ENCODE measurements at regions not wholly inside any gene's neighbourhood (a gene's known extent, or its start where the extent isn't known, plus 50 kb on each side); places are given as distances from the start of the nearest gene placed in this dataset.

DNA sequence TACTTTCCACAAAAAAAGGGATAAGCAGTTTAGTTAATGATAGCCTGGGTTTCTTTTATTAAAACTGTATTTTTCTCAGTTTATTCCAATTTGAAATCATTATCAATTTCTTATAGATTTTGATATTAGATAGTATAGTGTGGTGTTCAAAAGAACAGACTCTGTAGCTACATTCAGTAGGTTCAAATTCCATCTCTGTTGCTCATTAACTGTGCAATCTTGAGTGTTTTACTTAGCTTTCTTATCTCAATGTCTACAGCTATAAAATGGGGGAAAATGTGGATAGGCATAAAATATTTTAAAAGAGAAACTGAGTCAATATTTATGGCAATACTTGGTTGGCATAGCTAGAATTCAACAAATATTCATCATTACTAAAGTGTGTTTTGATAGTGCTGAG, 86.9 kb upstream of the SEMA3A start:
- no peak for DNase-seq

DNA sequence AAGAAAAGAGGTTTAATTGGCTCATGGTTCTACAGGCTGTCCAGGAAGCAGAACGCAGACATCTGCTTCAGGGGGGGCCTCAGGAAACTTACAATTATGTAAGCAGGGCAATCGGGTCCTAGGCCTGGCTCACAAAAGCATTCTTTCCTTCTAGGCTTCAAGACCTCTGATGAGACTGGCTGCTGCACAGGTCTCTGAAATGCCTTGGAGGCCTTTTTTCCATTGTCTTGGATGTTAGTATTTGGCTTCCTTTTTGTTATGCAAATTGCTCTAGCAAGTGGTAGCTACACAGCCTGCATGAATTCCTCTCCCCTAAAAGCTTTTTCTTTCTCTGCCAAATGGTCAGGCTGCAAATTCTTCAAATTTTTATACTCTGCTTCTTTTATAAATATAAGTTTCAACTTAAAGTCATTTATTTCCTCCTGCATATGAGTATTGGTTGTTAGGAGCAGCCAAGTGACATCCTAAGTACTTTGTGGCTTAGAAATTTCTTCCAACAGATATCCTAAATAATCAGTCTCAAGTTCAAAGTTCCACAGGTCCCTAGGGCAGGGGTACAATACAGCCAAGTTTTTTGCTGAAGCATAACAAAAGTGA, 83.1 kb upstream of the SEMA3A start:
- no peak for DNase-seq

DNA sequence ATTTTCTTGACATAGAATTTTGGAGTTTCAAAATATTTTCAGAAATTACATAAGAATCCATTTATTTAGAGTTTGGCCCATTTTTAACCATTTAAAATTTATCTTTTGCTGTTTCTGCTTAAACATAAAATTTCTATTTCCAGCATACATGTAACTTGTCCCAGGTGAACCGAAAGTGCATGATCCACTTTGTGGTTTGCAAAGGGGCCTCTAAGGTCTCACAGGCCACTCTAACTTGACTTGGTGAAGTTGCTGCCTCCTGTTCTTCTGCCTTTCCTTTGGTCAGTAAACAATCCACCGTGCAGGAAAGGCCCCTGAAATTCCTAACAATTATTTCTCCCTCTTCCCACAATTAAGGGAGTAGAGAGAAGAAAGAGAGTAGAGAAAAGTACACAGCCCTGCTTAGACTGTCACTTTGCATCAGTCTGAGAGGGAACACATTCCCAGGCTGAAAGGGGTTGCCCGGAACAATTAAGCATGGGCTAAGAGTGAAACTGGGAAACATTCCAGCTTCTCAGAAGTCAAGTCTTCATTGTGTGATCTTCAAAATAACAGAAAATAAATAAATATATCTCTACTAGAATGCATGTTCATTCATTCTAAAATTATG, 79.5 kb upstream of the SEMA3A start:
- peak in 1 of 2 experiments; percentile 32 for DNase-seq

- DNase-seq: no peak
These were observed 77.0 kb upstream of the SEMA3A start for GRCh38 chr7:84271543-84271942.

DNA sequence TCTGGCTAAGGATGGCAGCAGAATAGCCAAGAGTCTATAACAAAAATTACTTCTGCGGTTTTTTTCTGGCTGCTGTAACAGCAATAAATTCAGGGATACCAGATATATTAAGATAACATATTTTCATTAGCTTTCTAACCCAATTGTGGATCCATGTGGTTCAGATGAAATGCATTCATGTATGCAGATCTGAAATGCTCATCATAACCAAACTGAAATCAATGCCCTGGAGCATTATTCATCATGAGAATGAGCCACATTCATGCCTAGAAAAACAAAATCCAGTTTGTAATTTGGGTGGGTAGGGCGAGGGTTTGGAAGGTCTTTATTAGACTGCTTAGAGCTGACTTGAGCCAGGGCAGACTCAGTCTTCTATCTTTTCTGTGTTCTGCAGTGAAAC, 69.8 kb upstream of the SEMA3A start:
- DNase-seq: no peak

GRCh38 chr7:84263106-84263505, 68.5 kb upstream of the SEMA3A start:
- DNase-seq: no peak

DNA sequence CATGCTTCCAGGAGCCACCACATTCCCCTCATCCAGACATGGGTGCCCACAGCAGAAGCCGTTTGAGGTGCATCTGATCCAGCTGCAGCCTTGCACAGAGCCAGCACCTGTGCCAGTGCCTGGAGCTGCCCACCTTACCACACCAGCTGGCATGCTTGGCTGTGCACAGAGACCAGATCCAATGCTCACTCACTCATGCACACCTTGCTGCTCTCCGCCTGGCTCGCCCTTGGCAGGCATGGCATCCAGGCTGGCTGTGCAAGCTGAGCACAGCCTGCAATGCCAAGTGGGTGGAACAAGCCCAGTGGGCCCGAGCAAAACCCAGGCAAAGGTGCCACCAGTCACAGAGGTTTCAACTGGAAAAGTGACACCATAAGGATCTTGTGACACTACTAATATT, 66.9 kb upstream of the SEMA3A start:
- DNase-seq: peak; percentile 7 to 58

DNA sequence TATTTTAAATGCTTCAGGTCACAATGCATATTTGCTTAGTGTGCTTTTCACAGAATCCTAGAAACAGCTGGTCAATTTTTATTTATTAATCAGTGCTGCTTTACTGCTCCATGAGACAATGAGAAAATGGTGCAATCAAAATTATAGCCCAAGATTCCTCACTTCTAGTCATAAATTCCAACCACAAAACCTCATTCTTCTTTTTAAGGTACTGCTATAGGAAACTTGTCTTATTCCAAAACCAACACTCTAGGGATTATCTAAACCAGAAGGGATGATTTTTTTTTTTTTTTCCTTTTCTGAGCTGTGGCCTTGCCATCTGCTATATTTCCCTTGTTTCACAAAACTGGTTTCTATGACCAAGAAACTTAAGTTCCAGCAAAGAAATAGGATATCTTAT, 64.0 kb upstream of the SEMA3A start:
- peak in 1 of 2 experiments; percentile 58 for DNase-seq

- no peak for DNase-seq
These were observed 62.0 kb upstream of the SEMA3A start for GRCh38 chr7:84256571-84256971.

DNA sequence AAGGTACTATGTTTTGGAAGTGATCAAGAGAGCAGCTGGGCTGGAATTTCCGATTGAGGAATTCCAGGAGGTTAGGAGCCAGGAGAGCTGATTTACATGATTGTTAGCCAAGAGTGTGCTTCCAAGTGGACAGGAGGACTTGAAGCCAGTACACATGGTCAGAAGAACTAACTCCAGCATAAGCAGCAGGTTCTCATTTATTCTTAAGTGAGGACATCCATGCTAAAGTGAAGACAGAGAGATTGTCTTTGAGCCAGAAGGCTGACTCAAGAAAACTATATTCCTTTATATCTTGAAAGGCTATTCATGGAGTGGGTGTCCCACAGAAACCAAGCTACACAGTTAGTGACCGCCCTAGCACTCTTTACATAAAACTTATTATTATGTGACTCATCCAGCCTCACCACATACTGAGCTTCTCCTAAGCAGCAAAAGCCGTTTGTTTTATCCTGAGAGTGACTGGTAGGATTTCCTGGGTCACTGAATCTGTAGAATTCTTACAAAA, 56.7 kb upstream of the SEMA3A start:
- DNase-seq: peak in 1 of 2 experiments; percentile 33

DNA sequence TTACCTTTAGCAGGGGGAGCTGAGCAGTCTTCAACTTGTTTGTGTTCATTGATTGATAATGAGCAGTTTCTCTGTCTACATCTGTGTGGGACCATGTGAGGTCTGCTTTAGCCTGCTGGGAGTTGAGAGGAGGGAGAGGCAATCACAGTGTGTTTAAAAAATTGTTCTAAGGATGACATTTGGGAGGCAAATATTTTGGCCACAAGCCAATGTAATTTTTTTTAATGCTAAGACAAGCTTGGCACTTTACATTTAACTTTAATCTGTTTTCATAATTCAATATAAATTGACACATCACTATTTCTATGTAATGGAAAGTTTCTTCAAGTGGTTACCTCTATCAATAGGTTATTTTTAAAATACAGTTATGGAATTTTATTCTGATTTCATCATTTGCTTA, 55.9 kb upstream of the SEMA3A start:
- peak in 1 of 2 experiments; percentile 74 for DNase-seq

DNA sequence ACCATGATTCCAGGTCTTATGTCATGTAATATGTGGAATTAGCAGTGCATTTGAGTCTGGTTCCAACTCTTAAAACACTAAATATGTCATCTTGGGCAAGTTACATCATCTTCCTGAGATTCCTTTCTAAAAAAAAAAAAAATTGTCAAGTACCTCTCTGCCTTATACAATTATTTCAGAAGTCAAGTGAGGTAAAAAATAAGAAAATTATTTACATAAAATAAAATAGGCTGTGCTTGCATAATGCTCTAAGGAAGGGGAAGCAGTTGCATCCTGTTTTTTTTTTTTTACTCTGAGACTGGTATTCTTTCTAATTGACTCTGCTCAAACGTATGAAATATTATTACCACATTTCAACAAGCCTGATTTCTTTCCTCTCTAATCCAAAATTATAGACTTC, 55.1 kb upstream of the SEMA3A start:
- DNase-seq: no peak

DNA sequence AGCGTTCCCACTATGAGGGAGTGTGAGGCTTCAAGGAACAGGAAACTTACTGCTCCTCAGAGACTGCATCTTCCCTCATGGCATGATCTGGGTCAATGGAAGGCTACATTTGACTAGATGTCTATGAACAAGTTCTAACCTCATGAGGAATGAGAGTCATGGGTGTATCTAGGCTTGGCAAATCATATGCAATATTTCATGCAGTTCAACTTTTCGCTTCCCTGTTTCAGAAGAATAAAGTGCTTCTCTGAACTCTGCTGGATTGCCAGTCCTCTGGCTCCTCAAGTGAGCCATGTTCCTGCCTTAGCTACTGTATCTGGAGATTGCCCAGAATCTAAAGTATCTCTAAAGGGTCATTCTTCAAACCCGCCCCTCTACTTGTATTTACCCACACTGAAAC, 54.3 kb upstream of the SEMA3A start:
- DNase-seq: no peak

- DNase-seq: no peak
These were observed 53.7 kb upstream of the SEMA3A start for GRCh38 chr7:84248267-84248666.

DNA sequence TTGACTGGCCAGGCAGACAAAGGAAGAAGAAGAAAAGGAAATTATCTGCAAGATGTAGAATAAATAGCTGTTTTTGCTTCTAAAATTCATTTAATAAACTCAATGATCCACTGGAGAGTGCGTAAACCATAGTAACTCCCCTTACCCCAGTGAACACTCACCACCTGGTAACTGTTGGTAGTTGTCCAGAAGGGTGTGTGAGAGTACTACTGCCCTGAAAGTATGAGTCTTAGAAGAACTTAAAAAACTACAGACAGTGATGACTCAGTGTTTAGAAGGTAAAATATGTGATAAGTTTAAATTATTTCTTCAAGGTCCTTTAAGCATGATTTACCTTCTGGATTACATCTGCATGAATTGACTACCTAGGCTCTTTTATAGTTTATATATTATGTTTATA, 53.0 kb upstream of the SEMA3A start:
- DNase-seq: no peak

GRCh38 chr7:84245835-84246234, 51.2 kb upstream of the SEMA3A start:
- no peak for DNase-seq
